DMS53 (cell line): ENCODE measurements at regions not wholly inside any gene's neighbourhood (a gene's known extent, or its start where the extent isn't known, plus 50 kb on each side); places are given as distances from the start of the nearest gene placed in this dataset.
"Not testable (repeated sequence)": the region's sequence is repeated elsewhere in the genome, so short reads cannot be mapped to it uniquely, and the experiment has no call there.

ENCODE experiments used
- DNase-seq: peaks from one replicate; lab custom pipeline; 2025; lab: John Stamatoyannopoulos, UW

DNA sequence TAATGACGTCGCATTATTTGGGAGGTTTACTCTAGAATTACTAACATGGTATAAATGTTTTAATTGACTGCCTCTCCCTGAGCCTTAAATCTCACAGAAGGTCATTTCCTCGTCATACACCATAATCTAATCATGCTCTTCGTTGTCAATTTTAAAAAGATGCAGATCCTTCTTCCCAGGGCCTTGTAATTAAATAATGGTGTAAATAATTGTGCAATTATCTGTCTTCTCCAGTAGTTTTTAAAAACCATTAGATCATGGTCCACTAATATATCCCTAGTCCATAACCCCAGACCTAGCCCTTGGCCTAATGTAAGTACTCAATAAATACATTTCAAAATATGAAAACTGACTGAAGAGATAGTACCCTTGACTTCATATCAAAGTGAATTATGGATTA, 181.5 kb upstream of the GNAI1 start:
- DNase-seq, result no peak

DNA sequence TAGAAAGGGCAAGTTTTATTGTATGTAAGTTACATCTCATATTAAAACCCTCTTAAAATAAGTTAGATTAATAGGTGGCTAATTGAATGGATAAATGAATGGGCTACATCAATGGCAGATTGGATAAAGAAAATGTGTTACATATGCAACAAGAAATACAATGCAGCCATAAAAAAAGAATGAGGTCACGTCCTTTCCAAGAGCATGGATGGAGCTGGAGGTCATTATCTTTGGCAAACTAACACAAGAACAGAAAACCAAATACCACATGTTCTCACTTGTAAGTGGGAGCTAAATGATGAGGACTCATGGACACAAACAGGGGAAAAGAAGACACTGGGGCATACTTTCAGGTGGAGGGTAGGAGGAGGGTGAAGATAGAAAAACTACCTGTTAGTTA, 182.2 kb upstream of the GNAI1 start:
- no peak for DNase-seq

DNA sequence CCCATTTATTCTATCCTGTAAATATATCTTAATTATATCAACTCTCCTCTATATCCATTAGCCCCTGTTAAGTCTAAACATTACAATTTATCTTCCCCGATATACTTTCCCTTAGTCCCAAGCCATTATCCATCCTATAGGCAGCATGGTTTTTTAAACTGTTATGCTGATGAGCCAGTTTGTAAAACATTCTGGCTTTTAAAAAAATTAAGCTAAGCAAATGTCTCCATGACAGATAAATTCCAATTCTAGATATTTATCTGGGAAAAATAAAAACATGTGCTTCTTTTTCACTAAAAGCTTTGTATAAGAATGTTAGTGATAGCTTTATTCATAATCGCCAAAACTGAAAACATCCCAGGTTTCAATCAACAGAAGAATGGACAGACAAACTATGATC, 183.2 kb upstream of the GNAI1 start:
- no peak for DNase-seq

DNA sequence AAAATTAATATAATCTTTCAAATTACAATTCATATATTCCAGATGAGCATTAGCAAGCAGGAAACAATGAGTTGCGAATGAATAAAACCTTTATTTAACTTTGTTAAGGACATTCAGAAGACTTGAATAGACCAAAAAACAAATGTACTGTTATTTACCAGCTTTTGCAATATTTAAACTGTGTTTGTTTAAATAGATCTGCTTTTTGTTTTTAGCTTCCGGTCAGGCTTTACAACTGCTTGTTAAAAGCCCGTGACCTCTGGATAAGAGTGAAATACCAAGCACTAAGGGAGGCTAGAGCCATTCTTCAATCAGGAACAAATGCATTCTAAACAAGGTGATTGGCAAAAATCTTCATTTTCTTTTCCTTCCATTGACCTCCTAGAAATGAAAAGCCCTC, 184.9 kb upstream of the GNAI1 start:
- peak; percentile 69 for DNase-seq

DNA sequence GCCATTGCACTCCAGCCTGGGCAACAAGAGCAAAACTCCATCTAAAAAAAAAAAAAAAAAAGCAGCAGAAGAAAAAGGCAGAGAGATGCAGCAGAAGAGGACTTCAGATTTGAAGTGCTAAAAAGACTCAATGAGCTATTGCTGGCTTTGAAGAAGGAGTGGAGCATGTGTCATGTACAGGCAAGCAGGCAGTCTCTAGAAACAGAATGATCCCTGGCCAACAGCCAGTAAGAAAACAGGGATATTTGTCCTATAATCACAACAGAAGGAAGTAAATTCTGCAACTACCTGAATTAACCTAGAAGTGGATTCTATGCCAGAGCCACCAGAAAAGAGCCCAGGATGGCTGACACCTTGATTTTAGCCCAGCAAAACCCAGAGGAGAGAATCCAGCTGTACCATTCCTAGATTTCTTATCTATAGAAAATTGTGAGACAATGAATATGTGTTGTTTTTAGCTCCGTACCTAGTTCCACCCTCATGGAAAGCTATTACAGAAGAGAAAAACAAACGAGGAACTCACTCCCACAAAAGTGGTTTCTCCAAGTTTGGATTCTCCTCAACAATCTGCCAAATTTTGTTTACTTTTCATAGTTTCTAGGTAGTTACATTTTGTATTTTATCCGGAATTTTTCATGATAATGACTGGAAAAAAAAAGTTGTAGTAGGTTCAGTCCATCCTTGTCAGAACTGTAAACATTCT, 198.2 kb upstream of the GNAI1 start:
- DNase-seq, result peak; percentile 51

DNA sequence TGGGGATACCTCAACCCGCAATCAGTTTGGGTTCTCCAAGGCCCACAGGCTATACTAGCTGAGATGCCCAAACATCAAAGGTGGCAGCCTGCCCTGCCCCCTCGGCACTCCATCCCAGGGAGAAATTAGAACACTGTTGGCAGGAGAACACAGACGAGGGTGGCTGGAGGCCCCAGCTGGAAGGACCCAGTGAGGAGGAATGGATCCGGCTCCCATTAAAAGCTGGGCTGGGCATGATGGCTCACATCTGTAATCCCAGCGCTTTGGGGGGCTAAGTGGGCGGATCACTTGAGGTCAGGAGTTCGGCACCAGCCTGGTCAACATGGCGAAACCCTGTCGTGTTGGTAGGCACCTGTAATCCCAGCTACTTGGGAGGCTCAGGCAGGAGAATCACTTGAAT, 199.9 kb upstream of the GNAI1 start:
- DNase-seq, result no peak

DNA sequence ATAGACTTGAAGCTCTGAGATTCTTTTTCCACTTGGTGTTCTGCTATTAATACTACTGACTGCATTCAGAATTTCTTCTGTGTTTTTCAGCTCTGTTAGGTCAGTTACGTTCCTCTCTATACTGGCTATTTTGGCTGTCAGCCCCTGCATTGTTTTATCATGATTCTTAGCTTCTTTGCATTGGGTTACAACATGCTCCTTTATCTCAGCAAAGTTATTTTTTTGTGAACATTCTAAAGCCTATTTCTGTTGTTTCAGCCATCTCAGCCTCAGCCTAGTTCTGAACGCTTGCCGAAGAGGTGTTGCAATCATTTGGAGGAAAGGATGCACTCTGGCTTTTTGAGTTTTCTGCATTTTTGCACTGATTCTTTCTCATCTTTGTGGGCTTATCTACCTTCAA, 201.5 kb upstream of the GNAI1 start:
- DNase-seq, result no peak

DNA sequence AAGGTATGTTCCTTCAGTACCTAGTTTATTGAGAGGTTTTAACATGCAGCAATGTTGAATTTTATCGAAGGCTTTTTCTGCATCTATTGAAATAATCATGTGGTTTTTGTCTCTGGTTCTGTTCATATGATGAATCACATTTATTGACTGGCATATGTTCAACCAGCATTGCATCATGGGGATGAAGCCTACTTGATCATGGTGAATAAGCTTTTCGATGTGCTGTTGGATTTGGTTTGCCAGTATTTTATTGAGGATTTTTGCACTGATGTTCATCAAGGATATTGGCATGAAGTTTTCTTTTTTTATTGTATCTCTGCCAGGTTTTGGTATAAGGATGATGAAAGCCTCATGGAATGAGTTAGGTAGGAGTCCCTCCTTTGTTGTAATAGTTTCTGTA, 204.0 kb upstream of the GNAI1 start:
- no peak for DNase-seq

DNA sequence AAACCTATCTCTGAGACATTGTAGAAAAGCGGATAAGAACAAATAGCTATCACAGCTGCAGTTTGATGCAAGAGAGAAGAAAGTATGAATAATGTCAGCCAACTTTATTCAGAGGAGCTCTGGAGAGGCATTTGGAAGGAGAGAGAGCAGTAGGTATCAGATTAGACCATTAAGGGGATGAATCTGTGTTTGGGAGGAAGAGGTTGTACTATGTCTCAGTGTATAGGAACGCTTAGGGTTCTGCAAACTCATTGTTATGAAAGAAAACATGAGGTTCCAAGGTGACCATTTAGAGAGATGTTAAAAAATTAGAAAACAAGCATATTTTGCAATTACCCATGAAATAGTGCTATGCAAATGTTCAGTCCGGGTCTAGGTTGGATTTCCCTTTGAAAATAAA, 207.5 kb upstream of the GNAI1 start:
- no peak for DNase-seq

DNA sequence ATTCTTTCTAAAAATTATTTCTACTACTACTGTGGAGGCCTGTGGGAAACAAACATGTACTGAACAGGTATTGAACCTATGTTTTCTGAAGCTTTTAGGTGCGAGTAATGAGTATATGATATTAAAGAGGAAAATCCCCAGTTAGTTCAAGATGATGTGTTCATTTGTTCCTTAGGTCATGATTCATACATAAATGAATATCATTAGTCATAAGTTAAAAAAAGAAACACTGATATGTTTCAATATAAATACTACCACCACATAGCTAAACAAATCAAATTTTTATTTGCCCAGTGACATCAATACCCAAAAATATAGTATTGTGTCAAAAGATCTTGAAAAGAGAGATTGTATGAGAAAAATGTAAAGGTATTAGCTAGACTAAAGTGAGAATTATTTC, 210.7 kb upstream of the GNAI1 start:
- DNase-seq, result peak; percentile 10

DNA sequence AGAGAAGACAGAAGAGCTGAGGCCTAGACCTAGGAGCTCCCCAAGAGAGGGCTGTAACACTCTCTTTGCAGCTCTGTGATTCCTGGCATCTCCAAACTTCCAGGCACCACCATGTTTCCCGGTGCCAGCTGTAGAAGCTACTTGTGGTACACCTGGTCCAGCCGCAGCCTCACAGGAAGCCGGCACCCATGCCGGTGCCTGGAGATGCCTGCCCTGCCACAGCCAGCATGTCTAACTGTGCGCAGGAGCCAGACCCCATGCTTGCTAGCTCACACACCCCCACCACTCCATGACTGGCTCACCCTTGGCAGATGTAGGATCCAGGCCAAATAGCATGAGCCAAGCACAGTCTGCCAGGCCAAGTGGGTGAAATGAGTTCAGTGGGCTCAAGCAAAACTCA, 211.7 kb upstream of the GNAI1 start:
- no peak for DNase-seq

DNA sequence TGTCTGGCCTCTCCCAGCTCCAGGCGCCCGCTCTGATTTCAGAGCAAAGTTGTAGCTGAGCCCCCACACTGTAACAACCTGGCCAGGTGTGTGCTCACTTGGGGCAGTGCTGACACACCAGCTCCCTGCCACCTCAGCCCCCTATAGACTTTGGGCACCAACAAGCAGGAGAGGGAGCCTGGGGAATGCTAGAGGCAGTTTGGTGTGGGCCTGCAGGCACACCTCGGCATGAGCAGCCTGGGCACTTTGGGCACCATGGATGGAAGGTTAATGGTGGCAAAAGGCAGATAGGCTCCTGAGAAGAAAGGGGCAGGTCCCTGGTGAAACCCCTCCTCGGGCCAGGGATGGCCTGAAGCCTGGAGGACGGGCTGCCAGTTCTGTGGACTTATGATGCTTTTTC, 212.7 kb upstream of the GNAI1 start:
- DNase-seq, result no peak

DNA sequence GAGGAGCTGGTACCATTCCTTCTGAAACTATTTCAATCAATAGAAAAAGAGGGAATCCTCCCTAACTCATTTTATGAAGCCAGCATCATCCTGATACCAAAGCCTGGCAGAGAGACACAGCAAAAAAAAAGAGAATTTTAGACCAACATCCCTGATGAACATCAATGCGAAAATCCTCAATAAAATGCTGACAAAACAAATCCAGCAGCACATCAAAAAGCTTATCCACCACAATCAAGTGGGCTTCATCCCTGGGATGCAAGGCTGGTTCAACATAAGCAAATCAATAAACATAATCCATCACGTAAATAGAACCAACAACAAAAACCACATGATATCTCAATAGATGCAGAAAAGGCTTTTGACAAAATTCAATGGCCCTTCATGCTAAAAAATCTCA, 216.0 kb upstream of the GNAI1 start:
- not testable (repeated sequence) for DNase-seq

DNA sequence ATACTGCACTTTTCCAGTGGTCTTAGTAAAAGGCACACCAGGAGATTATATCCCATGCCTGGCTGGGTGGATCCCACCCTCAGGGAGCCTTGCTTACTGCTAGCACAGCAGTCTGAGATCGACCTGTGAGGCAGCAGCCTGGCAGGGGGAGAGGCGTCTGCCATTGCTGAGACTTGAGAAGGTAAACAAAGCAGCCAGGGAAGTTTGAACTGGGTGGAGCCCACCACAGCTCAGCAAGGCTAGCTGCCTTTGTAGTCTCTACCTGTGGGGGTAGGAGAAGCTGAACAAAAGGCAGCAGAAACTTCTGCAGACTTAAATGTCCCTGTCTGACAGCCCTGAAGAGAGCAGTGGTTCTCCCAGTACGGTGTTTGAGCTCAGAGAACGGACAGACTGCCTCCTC, 219.3 kb upstream of the GNAI1 start:
- not testable (repeated sequence) for DNase-seq

DNA sequence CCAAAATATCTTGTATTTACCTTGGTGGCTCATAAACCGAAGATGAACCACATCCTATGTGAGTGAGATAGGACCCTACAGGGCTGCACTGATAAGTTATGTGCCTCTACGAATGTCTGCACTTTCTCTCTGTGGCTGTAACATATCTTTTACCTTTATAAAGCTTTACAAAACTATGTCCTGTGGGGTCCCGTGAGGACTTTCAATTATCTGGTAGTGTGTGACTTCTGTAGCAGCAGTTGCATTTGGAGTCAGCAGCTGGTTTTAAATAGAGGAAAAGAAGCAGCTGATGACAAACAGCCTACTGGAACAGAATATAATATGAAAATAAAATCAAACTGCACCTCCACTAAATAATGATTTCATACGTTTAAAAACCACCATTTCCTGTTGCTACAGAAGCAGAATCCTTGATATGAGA, 222.4 kb upstream of the GNAI1 start:
- DNase-seq, result no peak

DNA sequence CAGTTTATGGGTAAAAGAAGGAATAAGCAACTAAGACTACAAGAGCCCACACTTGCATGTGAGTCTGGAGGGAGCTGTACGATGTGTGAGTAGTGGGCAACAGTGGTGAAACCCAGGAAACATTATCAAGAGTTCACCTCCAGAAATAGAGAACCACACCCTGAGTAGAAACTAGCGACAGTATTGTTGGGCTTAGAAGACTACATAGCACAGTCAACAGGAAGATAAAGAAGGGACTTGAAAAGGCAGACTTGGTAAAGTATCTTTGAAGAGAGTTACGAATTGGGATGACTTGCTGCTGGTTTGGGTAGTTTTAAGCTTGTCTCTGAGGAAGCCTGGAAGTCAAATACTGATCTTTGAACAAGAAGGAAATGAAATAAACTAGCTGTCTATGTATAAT, 223.2 kb upstream of the GNAI1 start:
- no peak for DNase-seq

DNA sequence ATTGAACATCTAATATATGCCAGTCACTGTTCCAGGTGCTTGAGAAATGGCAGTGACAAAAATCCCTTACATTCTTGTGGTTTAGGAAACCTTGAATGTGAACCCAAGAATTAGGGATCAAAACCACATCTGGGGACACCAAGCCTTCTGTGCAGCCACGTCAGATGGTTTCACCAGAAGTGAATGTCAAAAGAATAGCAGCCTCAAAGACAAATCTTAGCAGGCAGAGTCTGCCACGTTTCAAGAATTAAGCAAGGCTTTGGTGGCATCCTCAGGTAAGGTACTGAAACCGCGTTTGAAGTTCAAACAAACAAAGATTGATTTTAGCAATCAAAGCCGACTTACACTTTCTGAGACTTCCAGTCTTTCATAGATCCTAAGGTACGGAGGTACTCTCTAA, 225.5 kb upstream of the GNAI1 start:
- DNase-seq, result no peak

DNA sequence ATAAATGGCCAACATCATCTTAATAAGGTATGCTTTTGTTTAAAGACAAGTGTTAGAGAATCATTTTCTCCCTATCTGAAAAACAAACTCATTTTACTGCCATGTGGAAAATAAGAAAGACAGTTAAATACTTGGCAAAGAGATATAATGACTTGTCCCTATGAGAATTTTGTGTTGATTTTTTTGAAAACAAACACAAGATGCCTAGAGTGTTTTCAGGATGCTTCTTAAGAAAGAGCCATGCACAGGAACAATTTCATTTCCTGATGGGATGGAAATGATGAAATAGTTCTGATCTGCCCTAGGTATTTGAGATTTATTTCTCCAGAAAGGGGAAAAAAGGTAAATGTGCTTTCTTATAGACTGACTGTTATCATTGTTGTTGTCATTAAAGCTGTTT, 237.5 kb upstream of the GNAI1 start:
- DNase-seq, result peak; percentile 31

DNA sequence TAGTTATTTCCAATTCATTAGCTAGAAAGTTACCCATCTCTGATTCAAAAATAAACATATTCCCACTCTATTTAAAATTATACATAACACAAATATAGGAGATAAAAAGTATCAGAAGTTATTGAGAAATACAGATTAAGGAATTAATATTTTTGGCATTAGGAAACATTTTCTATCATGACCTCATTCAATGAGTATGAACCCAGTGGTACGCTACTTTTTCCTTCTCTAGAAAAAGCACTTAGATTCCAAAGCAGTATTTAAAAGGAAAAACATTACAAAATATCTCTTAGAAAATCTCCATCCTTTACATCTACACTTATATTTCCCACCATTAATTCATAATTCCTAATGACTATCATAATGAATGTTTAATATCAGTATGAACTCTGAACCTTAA, 240.6 kb upstream of the GNAI1 start:
- DNase-seq, result no peak

DNA sequence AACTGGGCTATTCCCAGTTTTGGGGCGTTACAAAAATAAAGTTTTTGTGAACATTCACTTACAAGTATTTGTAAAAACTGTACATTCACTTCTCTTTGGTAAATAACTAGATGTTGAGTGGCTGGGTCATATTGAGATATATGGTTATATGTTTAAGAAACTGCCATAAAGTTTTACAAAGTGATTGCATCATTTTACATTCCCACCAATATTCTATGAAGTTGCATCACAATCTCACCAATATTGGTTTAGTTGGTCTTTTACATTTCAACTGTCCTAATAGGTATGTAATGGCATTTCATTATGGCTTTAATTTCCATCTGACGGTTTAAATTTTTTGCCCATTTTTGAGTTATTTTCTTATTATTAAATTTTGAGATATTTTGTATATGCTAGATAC, 251.7 kb upstream of the GNAI1 start:
- DNase-seq, result no peak

DNA sequence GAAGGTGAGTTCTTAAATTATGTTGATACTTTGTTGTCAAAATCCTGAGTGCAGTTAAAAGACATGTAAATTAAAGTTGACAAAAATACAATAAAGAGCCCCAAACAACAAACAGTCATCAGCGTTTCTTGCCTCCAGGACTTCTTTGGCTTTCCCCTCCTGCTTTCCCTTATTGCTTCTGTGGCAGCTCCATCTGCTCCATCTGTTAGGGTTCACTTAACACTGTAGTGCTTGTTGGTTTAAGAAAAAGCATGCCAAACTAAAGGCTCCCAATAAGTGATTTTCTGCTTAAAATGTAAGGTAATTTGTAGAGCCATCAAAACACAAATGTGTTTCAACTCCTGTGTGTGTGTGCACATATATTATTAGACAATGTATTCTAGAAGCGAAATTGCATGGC, 254.3 kb upstream of the GNAI1 start:
- DNase-seq, result peak; percentile 82

DNA sequence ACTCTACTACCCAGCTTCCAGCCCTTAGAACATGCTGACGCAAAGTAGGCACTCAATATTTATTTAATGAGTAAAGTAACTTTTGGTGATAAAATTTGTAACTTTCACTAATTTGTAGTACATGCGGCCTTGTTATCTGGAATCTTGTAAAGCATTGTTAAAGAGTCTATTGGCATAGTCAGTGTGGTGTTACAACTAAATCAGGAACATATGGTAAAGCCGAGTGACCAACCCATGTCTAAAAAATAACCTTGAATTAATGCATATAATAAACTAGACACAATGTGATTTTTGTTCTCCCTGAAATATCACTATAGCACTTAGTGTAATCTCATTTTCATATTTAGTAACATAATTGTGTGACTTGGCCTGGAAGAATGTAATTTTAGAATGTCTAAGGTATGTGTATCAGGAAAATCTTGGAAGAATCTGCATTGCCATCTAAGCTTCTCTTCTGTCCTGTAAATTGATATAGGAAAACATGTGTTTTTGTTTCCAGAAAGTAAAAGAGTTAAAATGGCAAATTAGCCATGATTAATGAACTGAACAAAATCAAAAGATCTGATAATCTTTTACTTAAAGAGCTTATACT, 256.7 kb upstream of the GNAI1 start:
- DNase-seq, result no peak

DNA sequence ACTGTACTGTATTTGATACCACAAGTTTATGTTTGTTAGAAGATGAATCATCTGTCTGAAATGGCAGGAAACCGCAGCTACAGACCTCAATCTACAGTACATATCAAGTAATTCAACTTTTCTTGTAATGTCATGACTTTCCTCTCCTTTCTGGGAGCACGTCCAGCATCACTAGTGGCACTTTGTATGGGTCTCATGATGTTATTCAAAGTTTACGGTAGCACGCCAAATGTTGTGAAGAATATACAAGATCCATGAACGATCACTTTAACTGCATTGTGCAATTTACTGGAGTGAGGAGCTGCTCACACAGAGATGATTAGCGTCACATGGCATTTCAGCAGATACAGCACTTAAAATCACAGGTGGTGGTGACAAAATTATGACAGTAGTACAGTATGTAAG, 257.8 kb upstream of the GNAI1 start:
- DNase-seq, result peak; percentile 8

DNA sequence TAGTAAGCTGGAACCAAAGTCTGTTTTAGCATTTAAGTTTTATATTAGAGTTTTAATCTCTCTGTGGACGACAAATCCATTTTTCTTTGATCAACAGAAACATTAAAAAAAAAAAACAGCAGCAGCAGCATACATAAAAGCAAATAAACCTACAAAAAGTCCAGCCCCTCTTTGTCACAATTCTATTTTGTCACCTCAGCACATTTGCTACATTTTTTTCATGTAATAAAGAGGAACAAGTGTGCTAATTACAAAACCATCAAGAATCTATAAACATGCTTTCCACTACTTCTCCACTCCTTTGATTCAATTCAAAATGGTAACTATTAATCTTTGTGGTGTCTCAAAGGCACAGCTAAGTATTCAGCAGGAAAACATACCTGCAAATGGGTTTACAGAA, 259.8 kb upstream of the GNAI1 start:
- no peak for DNase-seq
